Endothelial cell of umbilical vein (primary cell): ENCODE measurements at regions not wholly inside any gene's neighbourhood (a gene's known extent, or its start where the extent isn't known, plus 50 kb on each side); places are given as distances from the start of the nearest gene placed in this dataset.
A peak's percentile ranks its signal among the peaks of the same experiment; 100 is the strongest.

Experiments
- BruUV-seq: library from RNA; stranded (reverse); fragments of 400-500 nt; replicated peaks from 2 replicates; lab custom pipeline; 2021; lab: Mats Ljungman, UMichigan
- CTCF ChIA-PET: fragments of 300-600, 350-600 bp; sonication (Branson Sonifier 250); formaldehyde crosslinking; loops from one replicate; lab custom pipeline; 2021; ENCODE audit warnings: antibody characterized with exemption, inconsistent platforms; lab: Charles Lee
- POLR2A ChIA-PET: fragments of 300-600, 350-600 bp; sonication (Branson Sonifier 250); formaldehyde crosslinking; loops from one replicate; lab custom pipeline; 2021; ENCODE audit warnings: antibody characterized with exemption, inconsistent platforms; lab: Charles Lee
- DNase-seq: peaks from one replicate; pipeline ENCODE4 v3.0.0-alpha.2; 2011; ENCODE audit warnings: low read depth, low spot score
- FAIRE-seq: peaks from 2 replicates; lab custom pipeline; 2011; peaks lifted over from hg19 to GRCh38; lab: Jason Lieb, UNC
- H2AFZ ChIP-seq: 2 replicates; pipeline ENCODE4 v1.6.0; 2012; ENCODE audit warnings: low read depth, low read length, control low read depth, inconsistent platforms
- H3K27ac ChIP-seq: 2 replicates; pipeline ENCODE4 v1.5.1; 2011; ENCODE audit warnings: low read depth, mild to moderate bottlenecking, control low read depth, low read length, moderate library complexity; ENCODE audit not compliant: insufficient read depth
- H3K27me3 ChIP-seq, 2 experiments: 2 replicates each; pipeline versions ENCODE4 v1.6.0 to v1.6.1; 2011; ENCODE audit warnings: low read length in 2 of 2, mixed read lengths in 1 of 2; ENCODE audit not compliant: control insufficient read depth in 2 of 2, insufficient read depth in 2 of 2
- H3K36me3 ChIP-seq, 2 experiments: 2 replicates in 1 of 2; 3 replicates in 1 of 2; pipeline ENCODE4 v1.5.1; 2011; ENCODE audit warnings: low read length in 2 of 2, mild to moderate bottlenecking in 1 of 2, moderate library complexity in 1 of 2; ENCODE audit not compliant: control insufficient read depth in 2 of 2, insufficient read depth in 2 of 2; ENCODE audit errors: extremely low read depth in 1 of 2
- H3K4me1 ChIP-seq: 3 replicates; pipeline ENCODE4 v1.5.1; 2011; ENCODE audit warnings: mild to moderate bottlenecking, low read length; ENCODE audit not compliant: control insufficient read depth, insufficient read depth; ENCODE audit errors: extremely low read depth
- H3K4me2 ChIP-seq: 2 replicates; pipeline ENCODE4 v1.6.1; 2011; ENCODE audit warnings: low read length, control low read depth, mixed read lengths; ENCODE audit not compliant: insufficient read depth
- H3K4me3 ChIP-seq, 3 experiments: fragments of 200-600 bp in 1 of 3; sonication (generic), shearing (Covaris generic) in 1 of 3; replicated peaks in 1 of 3; 2 replicates each; pipeline ENCODE4 v1.5.1; 2011 to 2016; ENCODE audit warnings: control low read depth in 3 of 3, low read length in 3 of 3, mild to moderate bottlenecking in 2 of 3, inconsistent platforms in 1 of 3, low read depth in 1 of 3, moderate library complexity in 1 of 3; ENCODE audit not compliant: insufficient read depth in 1 of 3
- H3K79me2 ChIP-seq: 2 replicates; pipeline ENCODE4 v1.6.0; 2012; ENCODE audit warnings: low read length, inconsistent platforms; ENCODE audit not compliant: control insufficient read depth, insufficient read depth
- H3K9ac ChIP-seq: replicated peaks from 2 replicates; pipeline ENCODE3; 2011; ENCODE audit warnings: low read length, control low read depth; ENCODE audit not compliant: insufficient read depth; ENCODE audit errors: extremely low read depth
- H3K9me1 ChIP-seq: replicated peaks from 3 replicates; pipeline ENCODE4 v1.6.0; 2011; ENCODE audit warnings: mild to moderate bottlenecking, low read length; ENCODE audit not compliant: control insufficient read depth, insufficient read depth; ENCODE audit errors: extremely low read depth
- H3K9me3 ChIP-seq: replicated peaks from 2 replicates; pipeline ENCODE4 v1.5.1; 2012; ENCODE audit warnings: low read length, inconsistent platforms; ENCODE audit not compliant: control insufficient read depth, insufficient read depth
- H4K20me1 ChIP-seq: replicated peaks from 2 replicates; pipeline ENCODE3; 2011; ENCODE audit warnings: mild to moderate bottlenecking, low read length; ENCODE audit not compliant: control insufficient read depth, insufficient read depth; ENCODE audit errors: extremely low read depth
- EZH2 ChIP-seq: IDR thresholded peaks from 2 replicates; pipeline ENCODE4 v1.6.1; 2012; ENCODE audit warnings: borderline replicate concordance, low read depth, mild to moderate bottlenecking, moderate library complexity, low read length, inconsistent platforms; ENCODE audit not compliant: severe bottlenecking
- FOS ChIP-seq: IDR thresholded peaks from 2 replicates; pipeline ENCODE4 v1.6.1; 2011; ENCODE audit warnings: mild to moderate bottlenecking, low read length, moderate library complexity, borderline replicate concordance; ENCODE audit not compliant: insufficient read depth
- GATA2 ChIP-seq: IDR thresholded peaks from 2 replicates; pipeline ENCODE4 v1.7.0; 2011; ENCODE audit warnings: low read depth, mild to moderate bottlenecking, moderate library complexity, mixed read lengths, low read length; ENCODE audit not compliant: insufficient read length, insufficient read depth
- MYC ChIP-seq: IDR thresholded peaks from one replicate; pipeline ENCODE4 v1.6.1; 2011; ENCODE audit warnings: mild to moderate bottlenecking, low read depth, low read length
- dilution Hi-C: fragments of 300-500 bp; cut with MboI; formaldehyde crosslinking; loops from one replicate; pipeline ENCODE4 v1.15.0; 2019; ENCODE audit warnings: low sequenced_read_pairs; ENCODE audit not compliant: extremely low pct_ligation_motif_present
- intact Hi-C: fragments of 100-400 bp; cut with micrococcal nuclease; formaldehyde crosslinking; loops from one replicate; pipeline ENCODE4 v1.10.0; 2022

DNA sequence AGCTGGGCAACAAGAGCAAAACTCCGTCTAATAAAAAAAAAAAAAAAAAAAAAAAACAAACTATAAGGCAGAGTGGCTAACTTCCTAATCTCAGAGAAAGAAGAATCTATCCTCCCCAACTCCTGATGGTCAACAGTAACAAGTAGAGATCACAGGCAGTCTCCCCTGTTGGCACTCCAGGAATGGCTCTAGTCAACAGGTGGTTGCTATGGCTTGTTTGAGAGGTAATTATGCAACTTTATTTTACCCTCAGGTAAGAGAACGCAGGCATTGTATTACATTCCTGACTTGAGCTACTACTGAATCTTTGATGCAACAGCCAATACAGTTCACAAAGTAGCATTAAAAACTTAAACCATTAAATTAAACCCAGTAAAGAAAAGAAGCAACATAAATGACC lies 180.3 kb downstream of the DICER1 start:
- intact Hi-C loops = no loop called here
- H3K4me2 ChIP-seq = no peak overlapping the region
- no peaks in the 10 kb centered on the region for H4K20me1 ChIP-seq
- no peak for FAIRE-seq
- ChIA-PET CTCF (interaction anchor here (0.6 kb wide), 1 partner anchor 248 kb away, joined by 4 read pairs; no protein-coding TSS in a partner anchor), POLR2A (no interaction called here)
- no peaks in the 10 kb centered on the region for H3K79me2 ChIP-seq
- H3K9me3 ChIP-seq = no peaks in the 10 kb centered on the region
- no peaks in the 10 kb centered on the region for H3K9me1 ChIP-seq
- H3K9ac ChIP-seq = no peak overlapping the region
- H3K4me3 ChIP-seq = no peak overlapping the region
- no TSS peak for BruUV-seq
- no peaks in the 10 kb centered on the region for H3K4me1 ChIP-seq
- no peak overlapping the region for H3K27ac ChIP-seq
- dilution Hi-C loops = no loop called here
- no peak for DNase-seq
- H3K36me3 ChIP-seq = no peaks in the 10 kb centered on the region
- no peaks in the 10 kb centered on the region for H3K27me3 ChIP-seq
- no peak overlapping the region for H2AFZ ChIP-seq
- TF ChIP-seq EZH2 = no peak
- no peak for TF ChIP-seq GATA2
- TF ChIP-seq FOS = no peak
- TF ChIP-seq MYC = no peak

DNA sequence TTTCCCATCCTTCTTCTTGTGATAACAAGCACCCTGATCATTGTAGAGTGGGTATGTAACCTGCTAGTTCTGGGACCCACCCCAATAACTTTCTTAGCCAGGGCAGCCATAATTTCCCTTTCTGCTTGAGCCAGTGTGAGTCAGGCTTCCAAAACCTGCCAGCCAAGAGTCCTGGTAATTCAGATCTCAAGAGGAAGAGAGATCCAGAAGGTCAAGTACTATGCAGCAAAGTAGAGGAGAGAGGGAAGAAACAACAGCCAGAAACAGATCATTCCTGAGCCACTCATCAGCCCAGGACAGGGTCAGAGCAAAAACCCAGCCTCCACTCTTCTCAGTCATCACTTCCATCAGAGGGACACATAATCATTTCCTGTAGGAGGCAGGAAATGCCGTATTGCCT lies 182.0 kb downstream of the DICER1 start:
- Histone ChIP-seq H3K79me2 (no peaks in the 10 kb centered on the region), H3K4me2 (no peak overlapping the region), H3K9me3 (no peaks in the 10 kb centered on the region), H2AFZ (no peak overlapping the region), H3K4me3 (no peak overlapping the region), H3K36me3 (no peaks in the 10 kb centered on the region), H3K4me1 (no peaks in the 10 kb centered on the region), H3K27me3 (no peaks in the 10 kb centered on the region), H4K20me1 (no peaks in the 10 kb centered on the region), H3K27ac (no peak overlapping the region), H3K9ac (no peak overlapping the region), H3K9me1 (no peaks in the 10 kb centered on the region)
- no TSS peak for BruUV-seq
- DNase-seq (peak; percentile 2), FAIRE-seq (peak; percentile 28)
- peak; percentile 21 for TF ChIP-seq FOS
- no peak for TF ChIP-seq GATA2
- POLR2A ChIA-PET = no interaction called here
- dilution Hi-C loops (no loop called here), intact Hi-C loops (no loop called here)
- CTCF ChIA-PET = no interaction called here
